GM19395 (cell line): ENCODE measurements at regions not wholly inside any gene's neighbourhood (a gene's known extent, or its start where the extent isn't known, plus 50 kb on each side); places are given as distances from the start of the nearest gene placed in this dataset.
"Not testable (repeated sequence)": the region's sequence is repeated elsewhere in the genome, so short reads cannot be mapped to it uniquely, and the experiment has no call there.

ENCODE experiments used
- ATAC-seq: cut with Tn5 transposase; IDR thresholded peaks from one replicate; pipeline ENCODE4 v1.9.1; 2021; ENCODE audit warnings: mild to moderate bottlenecking, moderate library complexity; ENCODE audit not compliant: unreplicated experiment

- ATAC-seq = no peak
Measured at GRCh38 chr10:106304056-106304455, 860.5 kb downstream of the SORCS1 start.

DNA sequence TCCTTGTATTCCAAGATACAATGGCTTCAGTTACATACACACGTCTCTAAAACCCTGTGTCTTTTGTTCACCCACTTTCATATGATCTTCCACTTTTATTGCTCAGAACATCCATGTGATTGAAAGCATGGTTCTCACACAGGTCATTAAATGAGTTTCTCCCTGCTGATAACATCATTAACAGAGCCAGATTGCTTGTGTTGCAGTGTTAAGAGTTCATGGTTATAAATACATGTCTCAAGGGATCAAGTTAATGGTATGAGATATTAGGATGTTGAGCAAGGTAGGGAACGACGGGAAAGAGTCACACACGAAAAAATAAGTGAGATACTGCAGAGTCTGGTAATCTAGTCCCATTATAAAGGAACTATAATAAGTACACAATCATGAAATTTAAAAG is 861.5 kb downstream of the SORCS1 start:
- ATAC-seq = no peak

DNA sequence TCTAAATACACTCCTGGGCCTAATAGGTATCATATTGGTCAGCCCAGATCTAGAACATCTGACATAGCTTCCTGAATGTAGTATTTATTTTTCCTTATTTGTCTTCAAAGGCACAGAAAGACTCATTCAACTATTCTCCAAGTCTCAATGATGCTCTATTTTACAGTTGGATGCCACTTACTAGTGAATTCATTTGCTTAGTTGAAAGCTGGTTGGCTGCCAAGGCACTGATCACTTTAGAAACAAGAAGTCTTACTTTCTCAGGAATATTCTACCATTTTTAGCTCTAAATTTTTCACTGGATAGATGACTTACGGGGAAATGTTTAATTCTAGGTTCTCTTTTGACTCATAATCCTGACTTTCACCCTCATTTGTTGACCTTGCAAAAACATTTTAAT is 863.4 kb downstream of the SORCS1 start:
- ATAC-seq = no peak

DNA sequence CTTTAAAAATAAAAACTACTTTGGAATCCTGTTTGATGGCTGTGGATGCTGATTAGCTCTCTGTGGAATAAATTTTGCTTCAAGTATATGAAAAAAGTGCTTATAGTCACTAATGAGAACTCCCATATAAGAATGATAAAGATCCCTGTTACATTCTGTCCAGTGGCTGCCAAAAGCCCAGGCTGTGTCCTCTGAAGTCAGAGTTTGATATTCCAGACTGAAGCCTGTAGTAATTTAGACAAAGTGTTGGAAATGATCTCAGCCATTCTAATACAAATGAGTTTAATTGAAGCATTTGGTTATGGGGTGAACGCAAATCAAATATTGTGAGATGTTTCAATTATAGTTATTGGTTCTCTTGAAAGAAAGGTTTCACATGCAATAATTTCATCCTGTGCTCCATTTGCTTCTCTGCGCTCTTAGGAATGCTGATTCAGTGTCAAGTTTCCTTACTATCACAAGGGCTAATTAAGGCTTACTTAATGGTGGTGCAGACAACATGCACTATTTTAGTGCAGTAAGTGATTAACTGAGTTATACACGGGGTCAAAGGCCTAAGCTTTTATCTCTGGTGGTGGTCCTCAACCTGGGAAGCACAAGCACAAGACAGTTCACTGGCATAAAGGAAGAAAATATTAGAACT is 867.6 kb downstream of the SORCS1 start:
- no peak for ATAC-seq

GRCh38 chr10:106284802-106285587 is 879.5 kb downstream of the SORCS1 start:
- no peak for ATAC-seq

GRCh38 chr10:106280896-106281460 is 883.5 kb downstream of the SORCS1 start:
- ATAC-seq = no peak

- no peak for ATAC-seq
Measured at GRCh38 chr10:106278383-106278782, 886.1 kb downstream of the SORCS1 start.

GRCh38 chr10:106271237-106271636 is 893.3 kb downstream of the SORCS1 start:
- no peak for ATAC-seq

GRCh38 chr10:106268000-106268399 is 896.5 kb downstream of the SORCS1 start:
- ATAC-seq = no peak

DNA sequence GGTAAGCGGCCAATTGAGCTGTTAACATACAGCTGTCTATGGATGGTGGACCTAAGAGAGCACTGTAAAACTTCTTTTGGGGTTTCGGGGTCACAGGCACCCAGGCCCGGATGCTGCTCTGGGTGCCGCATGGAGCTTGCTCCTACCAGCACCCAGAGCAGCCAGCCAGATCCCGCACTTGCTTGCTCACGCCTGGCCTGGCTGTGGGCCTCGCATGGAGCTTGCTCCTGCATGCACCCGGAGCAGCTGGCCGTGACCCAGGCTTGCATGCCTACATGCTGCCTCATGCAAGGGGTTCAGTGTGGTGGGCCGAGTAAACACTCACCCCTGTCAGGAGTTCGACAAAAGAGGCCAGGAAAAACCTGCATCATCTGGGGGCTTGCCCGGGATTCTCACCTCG is 896.9 kb downstream of the SORCS1 start:
- ATAC-seq = no peak

GRCh38 chr10:106257432-106257831 is 907.1 kb downstream of the SORCS1 start:
- ATAC-seq = not testable (repeated sequence)

GRCh38 chr10:106255111-106255678 is 909.3 kb downstream of the SORCS1 start:
- ATAC-seq = no peak

- no peak for ATAC-seq
Measured at GRCh38 chr10:106254071-106254470, 910.4 kb downstream of the SORCS1 start.

GRCh38 chr10:106252541-106252940 is 912.0 kb downstream of the SORCS1 start:
- ATAC-seq = no peak

- ATAC-seq = no peak
Measured at GRCh38 chr10:106251573-106251972, 912.9 kb downstream of the SORCS1 start.

DNA sequence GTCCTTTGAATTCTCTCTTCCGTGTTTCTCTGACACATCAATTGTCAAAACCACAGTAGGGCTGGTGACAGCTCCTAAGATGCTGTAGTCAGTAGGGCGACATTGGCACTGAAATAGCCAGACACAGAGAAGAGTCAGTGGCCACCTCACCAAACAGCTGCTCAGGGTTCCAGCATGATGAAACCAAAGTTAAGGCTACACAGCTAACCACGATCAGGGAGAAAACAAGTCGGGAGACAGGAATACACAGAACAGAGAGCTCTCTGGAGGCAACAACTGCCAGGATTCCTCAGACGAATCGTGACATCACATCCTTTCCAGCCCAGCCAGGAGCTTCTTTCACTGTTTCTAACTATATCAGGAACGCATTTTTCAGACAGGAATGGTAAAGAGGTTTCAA is 922.2 kb downstream of the SORCS1 start:
- ATAC-seq = no peak

GRCh38 chr10:106226828-106227227 is 937.7 kb downstream of the SORCS1 start:
- ATAC-seq = no peak

GRCh38 chr10:106226142-106226541 is 938.4 kb downstream of the SORCS1 start:
- ATAC-seq = no peak

GRCh38 chr10:106224676-106225075 is 939.8 kb downstream of the SORCS1 start:
- ATAC-seq = no peak

DNA sequence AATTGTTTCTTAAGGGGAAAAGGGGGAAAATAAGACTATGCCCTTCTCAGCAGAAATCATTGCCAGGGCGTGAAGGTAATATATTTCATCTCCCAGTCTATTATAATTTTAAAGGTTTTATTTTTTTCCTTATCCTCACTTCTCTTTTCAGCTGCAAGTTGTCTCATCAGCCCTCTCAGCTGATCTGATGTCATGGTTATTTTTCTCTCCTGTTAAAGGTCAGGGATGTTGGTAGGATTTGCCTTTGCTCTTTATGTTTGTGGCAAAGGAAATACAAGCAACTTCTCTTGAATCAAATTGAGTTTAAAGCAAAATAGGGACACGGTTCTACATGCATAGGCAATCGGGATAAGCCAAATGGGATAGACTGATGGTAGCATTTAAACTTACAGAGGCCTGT is 946.9 kb downstream of the SORCS1 start:
- no peak for ATAC-seq

- ATAC-seq = no peak
Measured at GRCh38 chr10:106216085-106216484, 948.4 kb downstream of the SORCS1 start.

- ATAC-seq = no peak
Measured at GRCh38 chr10:106214243-106214642, 950.3 kb downstream of the SORCS1 start.
